ENCODE measurements at regions not wholly inside any gene's neighbourhood (a gene's known extent, or its start where the extent isn't known, plus 50 kb on each side); places are given as distances from the start of the nearest gene placed in this dataset.

DNA sequence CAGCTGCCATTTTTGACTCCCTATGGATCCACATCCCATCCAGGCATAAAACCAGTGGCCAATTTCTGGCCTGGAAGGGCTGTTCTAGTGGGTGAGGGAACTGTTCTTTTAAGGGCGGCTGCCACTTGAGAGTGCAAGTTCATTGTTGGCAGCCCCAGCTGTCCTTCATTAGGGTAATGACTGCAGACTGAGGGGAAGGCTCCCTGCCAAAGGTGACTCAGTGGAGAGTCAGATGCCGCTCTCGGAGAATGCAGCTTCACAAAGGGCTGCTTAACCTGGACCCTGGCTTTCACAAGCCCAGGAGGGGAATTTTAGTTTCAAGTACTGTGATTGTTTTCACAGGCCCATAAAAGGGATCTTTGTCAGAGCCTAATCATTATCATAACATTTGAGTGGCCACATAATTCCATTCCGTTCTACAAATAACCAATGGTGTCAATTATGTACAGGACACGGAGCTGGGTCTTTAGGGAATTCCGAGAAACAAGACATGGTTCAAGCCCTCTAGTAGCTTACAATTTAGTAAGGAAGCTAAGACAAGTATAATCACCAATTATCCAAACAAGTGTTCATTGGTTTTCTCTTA, 235.7 kb downstream of the CDCA7 start:
- DNase-seq = peak; percentile 93 to 97

DNA sequence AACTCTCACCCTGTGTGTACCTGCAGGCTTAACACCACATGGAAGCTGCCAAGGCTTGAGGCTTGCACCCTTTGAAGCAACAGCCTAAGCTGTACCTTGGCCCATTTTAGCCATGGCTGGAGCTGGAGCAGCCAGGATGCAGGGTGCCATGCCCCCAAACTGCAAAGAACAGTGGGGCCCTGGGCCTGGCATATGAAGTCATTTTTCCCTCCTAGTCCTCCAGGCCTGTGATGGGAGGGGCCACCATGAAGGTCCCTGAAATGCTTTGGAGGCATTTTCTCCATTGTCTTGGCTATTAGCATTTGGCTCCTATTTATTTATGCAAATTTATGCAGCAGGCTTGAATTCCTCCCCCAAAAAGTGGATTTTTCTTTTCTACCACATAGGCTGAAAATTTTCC, 238.4 kb downstream of the CDCA7 start:
- no peak for DNase-seq

DNA sequence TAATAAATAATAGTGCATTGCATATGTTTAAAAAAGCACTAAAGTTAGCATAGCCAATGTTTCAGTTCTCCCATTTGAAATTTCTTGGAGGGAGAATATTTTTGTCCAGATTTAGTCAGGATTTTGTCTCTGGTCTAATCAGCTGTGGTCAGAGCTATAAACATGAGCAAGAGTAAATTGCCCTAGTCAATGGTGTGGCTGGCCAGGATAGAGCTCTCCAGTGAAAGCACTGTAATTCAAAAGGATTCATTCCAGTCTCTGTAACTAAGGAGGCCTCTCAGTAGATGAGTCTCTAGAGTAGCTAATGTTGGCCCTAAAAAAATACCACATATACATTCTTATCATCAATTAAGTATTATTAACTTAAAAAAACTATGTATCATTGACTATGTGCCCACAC, 241.6 kb downstream of the CDCA7 start:
- no peak for DNase-seq

GRCh38 chr2:173598525-173598924, 243.9 kb downstream of the CDCA7 start:
- DNase-seq = no peak

- no peak for DNase-seq
These were observed 245.2 kb downstream of the CDCA7 start for GRCh38 chr2:173599821-173600359.

GRCh38 chr2:173602153-173602795, 247.6 kb downstream of the CDCA7 start:
- DNase-seq = no peak

DNA sequence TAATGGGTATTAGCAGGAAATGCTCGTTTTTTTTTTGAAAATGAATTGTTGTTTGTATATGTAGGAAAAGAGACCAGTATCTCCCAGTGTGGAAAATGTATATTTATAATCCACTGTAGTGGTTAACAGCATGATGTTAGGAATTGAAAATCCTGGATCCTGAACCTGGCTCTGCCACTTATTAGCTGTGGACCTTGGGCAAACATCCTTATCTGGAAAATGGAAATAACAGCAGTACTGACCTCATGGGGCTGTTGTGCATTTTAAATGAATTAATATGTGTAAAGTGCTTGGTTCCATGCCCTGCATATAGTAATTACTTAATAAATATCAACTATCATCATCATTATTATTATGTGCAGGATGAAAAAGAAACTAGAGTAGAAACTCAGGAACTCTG, 251.3 kb downstream of the CDCA7 start:
- no peak for DNase-seq

DNA sequence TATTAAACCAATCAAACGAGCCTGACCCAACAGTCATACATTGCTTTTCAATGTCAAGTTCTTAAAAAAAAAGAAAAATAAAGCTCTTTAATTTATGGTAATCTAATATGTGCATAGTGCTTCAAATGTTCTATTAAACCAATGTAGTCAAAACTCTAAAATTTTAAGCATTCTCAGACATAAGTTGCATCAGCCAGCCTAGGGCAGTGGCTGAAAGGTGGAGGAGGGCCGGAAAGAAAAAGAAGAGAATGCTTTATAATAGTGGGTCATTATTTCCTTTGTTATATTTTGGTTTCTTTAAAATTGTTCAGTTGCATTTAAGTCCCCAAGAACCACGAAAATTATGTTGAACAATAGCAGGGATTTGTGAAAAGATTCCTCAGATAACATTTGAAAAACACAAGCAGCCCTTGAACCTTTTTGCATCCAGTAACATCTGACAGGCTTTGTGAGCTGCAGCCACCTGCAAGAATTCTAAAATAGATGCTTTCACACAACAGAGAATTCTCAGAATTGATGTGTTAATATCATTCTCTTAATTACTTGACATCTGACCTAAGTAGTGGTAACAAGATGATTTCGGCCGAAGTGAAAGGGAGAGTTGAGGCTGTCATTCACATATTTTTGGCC, 252.1 kb downstream of the CDCA7 start:
- DNase-seq = no peak

DNA sequence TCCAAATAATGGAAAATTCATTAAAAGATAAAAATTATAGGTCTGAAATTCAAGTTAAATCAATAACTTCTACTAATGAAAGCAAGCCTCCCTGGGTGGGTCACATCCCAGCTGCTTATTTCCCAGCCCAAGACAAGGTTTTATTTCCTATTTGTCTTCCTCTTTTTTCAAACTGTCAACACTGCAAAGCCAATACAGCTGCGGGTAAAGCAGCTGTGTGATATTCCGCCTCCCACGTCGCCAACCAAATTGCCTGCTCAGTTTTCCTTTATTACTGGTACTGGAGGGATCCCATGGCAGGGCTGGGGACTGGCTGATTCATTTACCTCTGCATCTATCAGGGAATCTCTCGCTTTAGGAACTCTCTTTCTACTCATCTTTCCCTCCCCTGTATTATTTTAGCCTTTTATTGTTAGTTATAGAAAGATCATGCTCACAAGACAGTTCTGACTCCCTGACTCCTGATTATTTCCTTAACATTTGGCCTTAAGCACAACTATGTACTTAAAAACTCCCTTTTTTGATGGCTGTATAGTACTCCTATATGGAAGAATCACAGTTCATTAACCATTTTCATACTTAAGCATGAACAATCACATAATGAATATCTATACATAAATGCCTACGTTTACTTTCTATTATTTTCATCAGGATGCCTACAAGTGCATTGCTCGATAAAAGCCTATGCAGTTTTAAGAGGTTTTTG, 253.1 kb downstream of the CDCA7 start:
- no peak for DNase-seq

- DNase-seq = no peak
These were observed 256.4 kb downstream of the CDCA7 start for GRCh38 chr2:173611121-173611520.

GRCh38 chr2:173612354-173612753, 257.7 kb downstream of the CDCA7 start:
- no peak for DNase-seq

- no peak for DNase-seq
These were observed 258.7 kb downstream of the CDCA7 start for GRCh38 chr2:173613386-173613785.

DNA sequence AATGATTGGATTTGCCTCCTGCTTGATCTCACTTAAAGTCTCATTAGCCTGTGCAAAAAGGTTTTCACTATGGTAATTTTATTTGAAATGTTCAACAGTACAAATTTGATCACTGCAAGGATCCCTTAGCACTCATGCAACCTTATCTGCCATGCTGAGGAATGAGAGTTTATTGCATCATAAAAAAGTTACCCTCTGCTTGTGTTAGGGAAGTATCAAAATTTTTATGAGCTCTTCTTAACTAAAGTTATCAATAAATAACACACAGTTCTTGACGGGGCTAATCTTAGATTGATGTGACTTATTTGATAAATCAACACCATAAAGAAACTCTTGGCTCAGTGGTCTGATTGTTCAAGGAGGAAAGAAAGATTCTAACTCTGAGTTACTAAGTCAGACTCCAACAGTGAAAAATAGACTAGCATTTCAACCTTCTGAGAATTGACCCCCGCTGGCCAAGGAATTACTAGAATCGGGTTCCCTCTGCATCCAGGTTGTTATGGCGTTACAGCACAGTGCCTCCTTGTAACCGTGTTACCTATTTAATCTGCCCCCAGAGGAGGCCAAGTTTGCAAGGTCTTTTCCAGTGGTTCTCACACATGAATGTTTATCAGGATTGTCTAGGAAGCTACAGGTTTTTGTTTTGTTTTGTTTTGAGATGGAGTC, 259.7 kb downstream of the CDCA7 start:
- DNase-seq = no peak

- DNase-seq = no peak
These were observed 269.0 kb downstream of the CDCA7 start for GRCh38 chr2:173623438-173624319.

DNA sequence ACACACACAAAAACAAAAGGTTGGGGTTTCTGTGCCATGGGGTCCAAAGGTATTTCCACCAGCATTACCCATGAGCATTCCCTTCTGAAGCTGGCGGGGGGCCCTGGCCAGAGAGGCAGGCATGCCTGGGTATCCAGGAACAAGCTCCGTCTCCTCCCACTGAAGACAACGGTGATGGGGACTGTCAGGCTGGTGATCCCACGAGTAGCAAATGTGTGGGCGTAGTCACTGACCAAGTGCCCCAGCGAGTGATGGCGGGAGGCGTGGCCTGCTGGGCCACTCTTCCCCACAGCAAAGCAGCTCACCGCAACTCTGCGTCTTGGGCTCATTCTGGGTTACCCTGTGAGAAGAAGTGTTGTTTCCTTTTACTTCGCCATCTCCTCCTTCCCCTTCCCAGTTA, 270.6 kb downstream of the CDCA7 start:
- DNase-seq = no peak

DNA sequence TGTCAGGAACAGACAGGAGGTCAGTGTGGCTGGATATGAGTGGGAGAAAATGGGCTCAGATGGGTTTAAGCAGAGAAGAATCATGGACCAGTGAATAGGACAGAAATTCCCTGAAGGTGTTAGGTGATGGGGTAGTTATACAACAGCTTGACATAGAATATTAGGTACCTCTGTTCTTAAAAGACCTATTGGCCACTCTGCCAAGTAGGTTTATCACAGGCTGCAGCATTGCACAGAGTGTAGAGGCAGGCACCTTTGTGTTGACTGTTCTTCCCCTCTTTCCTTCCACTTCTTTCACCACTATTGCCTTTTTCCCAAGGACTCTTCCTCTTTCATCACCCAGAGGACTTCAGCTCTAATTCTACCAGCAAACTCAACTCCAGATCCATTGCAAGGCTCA, 274.4 kb downstream of the CDCA7 start:
- no peak for DNase-seq

DNA sequence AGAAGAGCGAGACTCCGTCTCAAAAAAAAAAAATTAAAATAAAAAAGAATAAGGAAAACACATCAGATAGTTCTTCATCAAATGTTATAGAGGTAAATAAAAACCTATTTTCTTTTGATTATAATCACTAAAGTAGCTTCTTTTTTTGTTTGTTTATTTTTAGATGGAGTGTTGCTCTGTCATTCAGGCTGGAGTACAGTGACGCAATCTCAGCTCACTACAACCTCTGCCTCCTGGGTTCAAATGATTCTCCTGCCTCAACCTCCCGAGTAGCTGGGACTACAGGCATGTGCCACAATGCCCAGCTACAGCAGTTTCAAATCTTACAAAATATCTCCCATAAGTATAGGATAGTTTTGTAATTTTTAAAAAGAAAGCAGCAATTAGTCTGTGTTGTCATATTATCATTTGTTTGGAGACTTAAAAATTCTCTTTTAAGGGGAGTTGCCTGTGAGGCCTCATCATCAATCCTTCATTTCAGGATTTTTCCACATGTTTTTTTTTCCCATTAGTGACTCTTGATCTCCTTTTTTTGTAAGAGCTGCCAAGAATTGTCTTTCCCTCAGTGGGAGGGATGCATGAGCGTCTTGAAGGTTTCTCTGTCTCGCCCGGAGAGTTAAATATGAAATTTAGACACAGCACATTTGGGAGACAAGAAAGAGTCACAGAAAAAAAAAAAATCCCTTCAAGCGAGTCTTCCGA, 275.9 kb downstream of the CDCA7 start:
- DNase-seq = no peak

- DNase-seq = peak in 1 of 2 experiments; percentile 48
These were observed 276.4 kb downstream of the CDCA7 start for GRCh38 chr2:173631127-173631460.

DNA sequence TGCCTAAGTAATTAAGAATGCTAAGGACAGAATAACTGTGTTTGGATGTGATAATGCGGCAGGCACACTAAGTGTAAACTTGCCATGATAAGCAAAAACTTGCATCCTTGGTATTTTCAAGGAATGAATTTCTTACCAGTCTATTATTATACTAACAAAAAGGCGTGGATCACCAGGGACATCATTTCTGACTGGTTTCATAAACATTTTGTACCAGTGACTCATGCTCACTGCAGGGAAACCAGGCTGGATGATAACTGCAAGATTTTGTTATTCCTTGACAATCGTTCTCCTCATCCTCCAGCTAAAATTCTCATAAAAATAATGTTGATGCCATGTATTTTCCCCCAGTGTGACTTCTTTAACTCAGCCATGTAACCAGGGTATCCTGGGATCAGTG, 289.5 kb downstream of the CDCA7 start:
- DNase-seq = no peak

DNA sequence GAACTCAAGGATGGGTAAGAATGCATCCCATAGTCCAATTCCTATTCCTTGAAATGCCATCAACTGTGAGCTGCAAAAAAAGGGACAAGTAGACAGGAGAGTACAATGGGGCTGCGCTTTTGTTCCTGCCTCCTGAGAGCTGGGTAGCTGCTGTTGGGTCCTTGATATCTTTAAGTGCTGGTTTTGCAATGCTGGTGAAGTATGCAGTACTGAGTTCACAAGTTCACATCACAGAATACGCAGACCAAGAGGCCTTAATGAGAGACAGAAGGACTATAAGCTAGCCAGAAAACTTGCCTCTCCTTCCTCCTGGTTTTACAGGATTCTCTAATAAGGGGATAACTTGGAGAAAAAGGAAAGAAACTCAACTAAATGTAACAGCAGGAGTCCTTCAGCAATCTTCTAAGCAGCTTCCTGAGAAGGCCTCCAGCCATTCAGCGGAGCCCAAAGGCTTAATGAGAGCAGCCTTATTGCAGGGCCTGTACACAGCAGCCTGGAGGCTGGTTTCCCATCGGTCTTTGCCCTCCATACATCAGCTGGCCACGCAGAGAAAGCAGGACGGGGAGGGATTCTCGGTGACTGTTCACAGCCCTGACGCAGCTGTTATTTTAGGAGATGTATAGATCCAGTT, 293.1 kb downstream of the CDCA7 start:
- DNase-seq = no peak

DNA sequence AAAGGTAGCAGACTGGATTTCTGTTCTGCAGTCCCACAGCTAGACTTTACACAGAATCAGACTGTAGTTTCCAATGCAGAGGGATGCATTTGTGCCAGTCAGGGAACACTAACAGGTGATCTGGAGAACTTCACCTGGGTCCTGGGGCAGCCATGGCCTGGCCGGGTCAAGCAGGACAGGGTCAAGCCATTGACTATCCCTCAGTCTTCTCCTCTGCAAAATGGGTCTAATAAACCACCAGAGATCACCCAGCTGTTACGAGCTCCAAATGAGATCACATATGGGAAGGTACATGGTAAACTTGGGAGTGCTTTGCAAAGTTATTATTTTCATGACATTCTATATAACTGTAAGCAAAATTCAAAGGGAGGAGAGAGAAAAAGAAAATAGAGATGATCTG, 294.1 kb downstream of the CDCA7 start:
- no peak for DNase-seq

All from NCI-H446 (cell line).